CD4-positive, alpha-beta T cell (primary cell): ENCODE measurements at regions not wholly inside any gene's neighbourhood (a gene's known extent, or its start where the extent isn't known, plus 50 kb on each side); places are given as distances from the start of the nearest gene placed in this dataset.

Source experiments
- ATAC-seq: fragments of 200-7000 bp; cut with Tn5 transposase; one replicate; pipeline ENCODE4 v1.10.0; 2022; ENCODE audit warnings: mild to moderate bottlenecking; ENCODE audit not compliant: poor library complexity
- CTCF ChIA-PET: fragments of 350-600 bp; sonication (Branson Sonifier 250); formaldehyde crosslinking; loops from one replicate; lab custom pipeline; 2021; ENCODE audit warnings: antibody characterized with exemption, inconsistent platforms; lab: Charles Lee
- POLR2A ChIA-PET: fragments of 350-600 bp; sonication (Branson Sonifier 250); formaldehyde crosslinking; loops from one replicate; lab custom pipeline; 2021; ENCODE audit warnings: antibody characterized with exemption, inconsistent platforms; lab: Charles Lee
- DNase-seq, 14 experiments: peaks; one replicate each; pipeline ENCODE4 v3.0.0-alpha.2; 2013 to 2020; ENCODE audit warnings: mixed read lengths in 2 of 14
- H3K27ac ChIP-seq, 2 donors: one replicate each; pipeline versions ENCODE4 v1.5.1 to v1.7.0; 2013; ENCODE audit warnings: low read length in 2 of 2, low read depth in 1 of 2, mild to moderate bottlenecking in 1 of 2
- H3K27me3 ChIP-seq, 2 experiments: 1 replicate in 1 of 2; 2 replicates in 1 of 2; pipeline versions ENCODE4 v1.6.1 to v1.7.0; 2013; ENCODE audit warnings: low read length in 2 of 2, control low read depth in 1 of 2, mild to moderate bottlenecking in 1 of 2, moderate library complexity in 1 of 2; ENCODE audit not compliant: insufficient read depth in 2 of 2, control insufficient read depth in 1 of 2
- H3K36me3 ChIP-seq: one replicate; pipeline ENCODE4 v1.6.1; 2013; ENCODE audit warnings: low read length, control low read depth; ENCODE audit not compliant: insufficient read depth
- H3K4me1 ChIP-seq: one replicate; pipeline ENCODE4 v1.6.1; 2013; ENCODE audit warnings: low read length, control low read depth; ENCODE audit not compliant: insufficient read depth
- H3K4me3 ChIP-seq: one replicate; pipeline ENCODE4 v1.5.1; 2013; ENCODE audit warnings: mild to moderate bottlenecking, low read length, moderate library complexity
- H3K9me3 ChIP-seq, 2 experiments: 1 replicate in 1 of 2; 2 replicates in 1 of 2; pipeline versions ENCODE4 v1.6.1 to v1.7.0; 2013; ENCODE audit warnings: low read length in 2 of 2, mild to moderate bottlenecking in 2 of 2, control low read depth in 1 of 2, moderate library complexity in 1 of 2; ENCODE audit not compliant: control insufficient read depth in 1 of 2, insufficient read depth in 1 of 2
- H3K27ac Mint-ChIP-seq: one replicate; pipeline ENCODE4 v1.8.0; 2020; ENCODE audit warnings: mixed read lengths
- H3K27me3 Mint-ChIP-seq: one replicate; pipeline ENCODE4 v1.8.0; 2021; ENCODE audit warnings: mixed read lengths
- H3K36me3 Mint-ChIP-seq: one replicate; pipeline ENCODE4 v1.8.0; 2021; ENCODE audit warnings: low read depth, mixed read lengths
- H3K4me1 Mint-ChIP-seq: one replicate; pipeline ENCODE4 v1.8.0; 2021; ENCODE audit warnings: low read depth, mixed read lengths
- H3K4me3 Mint-ChIP-seq: one replicate; pipeline ENCODE4 v1.8.0; 2020; ENCODE audit warnings: mild to moderate bottlenecking, mixed read lengths
- H3K9me3 Mint-ChIP-seq: one replicate; pipeline ENCODE4 v1.8.0; 2020; ENCODE audit warnings: mixed read lengths
- CTCF ChIP-seq: fragments of 200-600 bp; IDR thresholded peaks from one replicate; pipeline ENCODE4 v1.8.0; 2022; ENCODE audit warnings: antibody characterized with exemption, mild to moderate bottlenecking
- intact Hi-C, 2 experiments: fragments of 100-400 bp; cut with DNase I in 1 of 2; cut with micrococcal nuclease in 1 of 2; formaldehyde crosslinking; loops; one replicate each; pipeline versions ENCODE4 v1.15.1 to v1.9.0; 2023 to 2025; cut with DNase I, micrococcal nuclease

- no peak for ATAC-seq
- CTCF ChIA-PET = no interaction called here
- TF ChIP-seq CTCF = no peak
- Histone ChIP-seq H3K9me3 (peaks cover 0 to 7% of the 10 kb centered on the region in 2 experiments), H3K27ac (no peak overlapping the region), H3K4me3 (no peak overlapping the region), H3K4me1 (no peaks in the 10 kb centered on the region), H3K36me3 (no peaks in the 10 kb centered on the region), H3K27me3 (no peaks in the 10 kb centered on the region)
- no peaks in the 10 kb centered on the region for H3K27me3 Mint-ChIP-seq
- no peak overlapping the region for H3K4me3 Mint-ChIP-seq
- no peak for DNase-seq
- no peaks in the 10 kb centered on the region for H3K36me3 Mint-ChIP-seq
- H3K4me1 Mint-ChIP-seq = no peaks in the 10 kb centered on the region
- POLR2A ChIA-PET = no interaction called here
- H3K9me3 Mint-ChIP-seq = peaks cover 17% of the 10 kb centered on the region
- no peak overlapping the region for H3K27ac Mint-ChIP-seq
- intact Hi-C loops = no loop called here
These were observed 623.7 kb downstream of the CDH8 start for GRCh38 chr16:61412562-61412961.

GRCh38 chr16:61409604-61410003 is 626.6 kb downstream of the CDH8 start:
- POLR2A ChIA-PET = no interaction called here

GRCh38 chr16:61403386-61403785 is 632.9 kb downstream of the CDH8 start:
- DNase-seq (no peak), ATAC-seq (no peak)
- Histone ChIP-seq H3K4me3 (no peak overlapping the region), H3K9me3 (peaks cover 0 to 12% of the 10 kb centered on the region in 2 experiments), H3K4me1 (no peaks in the 10 kb centered on the region), H3K27me3 (no peaks in the 10 kb centered on the region), H3K36me3 (no peaks in the 10 kb centered on the region), H3K27ac (no peak overlapping the region)
- Mint-ChIP-seq H3K9me3 (peaks cover 24% of the 10 kb centered on the region), H3K4me1 (no peaks in the 10 kb centered on the region), H3K36me3 (no peaks in the 10 kb centered on the region), H3K27ac (no peak overlapping the region), H3K27me3 (no peaks in the 10 kb centered on the region), H3K4me3 (no peak overlapping the region)
- intact Hi-C loops = no loop called here
- CTCF ChIA-PET = no interaction called here
- POLR2A ChIA-PET = no interaction called here
- TF ChIP-seq CTCF = no peak

More at GRCh38 chr16:61409604-61410003, 626.6 kb downstream of the CDH8 start:
- H3K27me3 Mint-ChIP-seq = no peaks in the 10 kb centered on the region
- Histone ChIP-seq H3K36me3 (no peaks in the 10 kb centered on the region), H3K9me3 (peaks cover 0 to 15% of the 10 kb centered on the region in 2 experiments), H3K27me3 (no peaks in the 10 kb centered on the region), H3K4me1 (no peaks in the 10 kb centered on the region), H3K27ac (no peak overlapping the region), H3K4me3 (no peak overlapping the region)
- H3K4me3 Mint-ChIP-seq = no peak overlapping the region
- intact Hi-C loops = no loop called here
- H3K27ac Mint-ChIP-seq = no peak overlapping the region
- ATAC-seq (no peak), DNase-seq (no peak)
- no peaks in the 10 kb centered on the region for H3K4me1 Mint-ChIP-seq
- TF ChIP-seq CTCF = no peak
- CTCF ChIA-PET = no interaction called here
- H3K9me3 Mint-ChIP-seq = peaks cover 21% of the 10 kb centered on the region
- H3K36me3 Mint-ChIP-seq = no peaks in the 10 kb centered on the region
